Mesodermal cell (in vitro differentiated cells): ENCODE measurements at regions not wholly inside any gene's neighbourhood (a gene's known extent, or its start where the extent isn't known, plus 50 kb on each side); places are given as distances from the start of the nearest gene placed in this dataset.
"Not testable (repeated sequence)": the region's sequence is repeated elsewhere in the genome, so short reads cannot be mapped to it uniquely, and the experiment has no call there.

Source experiments
- H3K27ac ChIP-seq: 2 replicates; pipeline ENCODE4 v1.7.0; 2013; ENCODE audit warnings: mild to moderate bottlenecking, low read depth, low read length, moderate library complexity; ENCODE audit not compliant: severe bottlenecking
- H3K36me3 ChIP-seq: 2 replicates; pipeline ENCODE4 v1.7.1; 2013; ENCODE audit warnings: mild to moderate bottlenecking, low read length, moderate library complexity; ENCODE audit not compliant: control insufficient read depth, insufficient read depth
- H3K4me1 ChIP-seq: one replicate; pipeline ENCODE4 v1.7.1; 2013; ENCODE audit warnings: mild to moderate bottlenecking, low read length; ENCODE audit not compliant: insufficient read depth, control insufficient read depth, poor library complexity, severe bottlenecking
- H3K4me3 ChIP-seq: 2 replicates; pipeline ENCODE4 v1.7.0; 2013; ENCODE audit warnings: low read length, control low read depth, mild to moderate bottlenecking; ENCODE audit not compliant: insufficient read depth, poor library complexity, severe bottlenecking; ENCODE audit errors: extremely low read depth
- H3K9me3 ChIP-seq: 2 replicates; pipeline ENCODE4 v1.7.1; 2013; ENCODE audit warnings: mild to moderate bottlenecking, low read length, moderate library complexity; ENCODE audit not compliant: control insufficient read depth
- WGBS, 2 experiments: methylation state at CpG; one replicate each; pipeline ENCODE4 v1.1.5; 2013; ENCODE audit warnings: missing lambda C conversion rate in 2 of 2; ENCODE audit not compliant: insufficient coverage in 2 of 2; 5-methylcytosine and 5-hydroxymethylcytosine counted together

GRCh38 chr3:89912031-89912430 lies 804.6 kb downstream of the EPHA3 start:
- no peaks in the 10 kb centered on the region for H3K36me3 ChIP-seq
- H3K27ac ChIP-seq = no peak overlapping the region
- H3K9me3 ChIP-seq = no peaks in the 10 kb centered on the region
- no peaks in the 10 kb centered on the region for H3K4me1 ChIP-seq
- 93 to 94% methylated on average over 5 to 6 of the region's 6 CpGs for WGBS, 2 experiments
- no peak overlapping the region for H3K4me3 ChIP-seq

- Histone ChIP-seq H3K27ac (no peak overlapping the region), H3K4me3 (no peak overlapping the region), H3K4me1 (no peaks in the 10 kb centered on the region), H3K9me3 (no peaks in the 10 kb centered on the region), H3K36me3 (no peaks in the 10 kb centered on the region)
- no CpG with 5 or more reads among the region's 2 CpGs for WGBS, 2 experiments
Measured at GRCh38 chr3:89923921-89924610, 816.6 kb downstream of the EPHA3 start.

GRCh38 chr3:89925976-89926375 lies 818.6 kb downstream of the EPHA3 start:
- no peak overlapping the region for H3K4me3 ChIP-seq
- H3K4me1 ChIP-seq = no peaks in the 10 kb centered on the region
- H3K36me3 ChIP-seq = no peaks in the 10 kb centered on the region
- H3K9me3 ChIP-seq = no peaks in the 10 kb centered on the region
- 94 to 100% methylated on average over 1 to 2 of the region's 3 CpGs for WGBS, 2 experiments
- no peak overlapping the region for H3K27ac ChIP-seq

- Histone ChIP-seq H3K4me1 (no peaks in the 10 kb centered on the region), H3K27ac (no peak overlapping the region), H3K9me3 (peaks cover 5% of the 10 kb centered on the region), H3K36me3 (no peaks in the 10 kb centered on the region), H3K4me3 (no peak overlapping the region)
- 90 to 96% methylated on average over 4 of the region's 5 CpGs for WGBS, 2 experiments
Measured at GRCh38 chr3:89932882-89933281, 825.5 kb downstream of the EPHA3 start.

GRCh38 chr3:89944461-89944860 lies 837.0 kb downstream of the EPHA3 start:
- not testable (repeated sequence) for H3K36me3 ChIP-seq, H3K27ac ChIP-seq, H3K4me3 ChIP-seq, H3K9me3 ChIP-seq, H3K4me1 ChIP-seq
- WGBS, 2 experiments = 92 to 100% methylated on average over 1 to 8 of the region's 14 CpGs

DNA sequence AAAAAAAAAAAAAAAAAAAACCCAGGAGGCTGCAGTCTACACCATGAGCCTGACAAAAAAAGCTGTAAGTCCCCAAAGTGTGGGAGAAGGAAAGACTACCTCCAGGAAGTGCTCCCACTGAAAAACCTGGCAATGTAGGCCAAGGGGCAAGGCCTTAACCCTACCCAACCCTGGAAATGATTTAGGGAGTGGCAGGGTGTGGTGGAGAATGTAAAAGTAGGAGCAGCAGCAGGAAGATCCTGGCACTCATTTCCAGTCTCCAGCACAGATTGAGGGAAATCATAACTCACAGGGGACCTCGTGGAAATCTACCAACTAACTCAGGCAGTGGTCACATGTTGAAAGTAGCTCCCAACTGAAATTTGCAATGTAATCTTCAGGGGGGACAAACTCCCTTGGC lies 839.5 kb downstream of the EPHA3 start:
- Histone ChIP-seq H3K4me1 (peaks cover 5% of the 10 kb centered on the region), H3K36me3 (no peaks in the 10 kb centered on the region), H3K27ac (no peak overlapping the region), H3K9me3 (no peaks in the 10 kb centered on the region), H3K4me3 (no peak overlapping the region)
- WGBS, 2 experiments = 75% methylated on average over 1 of the region's 1 CpG; no CpG with 5 or more reads in 1 of the 2 experiments

DNA sequence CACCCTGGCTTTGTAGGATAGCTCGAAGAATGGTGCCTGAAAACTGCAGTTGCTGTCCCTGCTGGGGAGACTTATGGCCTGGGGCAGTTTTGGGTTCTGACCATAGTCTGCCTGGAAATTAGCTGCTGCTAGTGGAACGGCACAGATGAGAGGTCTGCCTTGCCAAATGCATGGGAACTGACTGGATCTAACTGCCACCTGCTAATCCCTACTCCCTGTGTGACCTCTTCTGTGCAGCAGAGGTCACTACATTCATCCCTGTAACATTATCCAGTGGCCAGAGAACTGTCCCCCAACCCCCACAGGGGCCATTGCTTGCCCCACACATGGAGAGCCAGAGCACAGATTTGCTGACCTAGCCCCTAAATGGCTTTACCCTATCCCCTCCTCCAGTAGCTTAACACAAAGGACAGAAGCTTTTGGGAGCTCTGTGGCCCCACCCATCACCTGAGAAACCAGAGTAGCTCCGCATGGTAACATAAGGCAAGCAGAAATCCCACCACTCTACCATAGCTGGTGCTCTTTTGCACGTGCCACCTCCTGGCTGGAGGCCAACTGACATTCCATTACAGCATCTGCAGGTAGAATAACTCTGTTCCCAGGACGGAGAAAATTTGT lies 840.0 kb downstream of the EPHA3 start:
- no peaks in the 10 kb centered on the region for H3K9me3 ChIP-seq
- H3K27ac ChIP-seq = no peak overlapping the region
- H3K4me3 ChIP-seq = no peak overlapping the region
- no peaks in the 10 kb centered on the region for H3K36me3 ChIP-seq
- H3K4me1 ChIP-seq = peaks cover 5% of the 10 kb centered on the region
- WGBS, 2 experiments = 83 to 88% methylated on average over 5 of the region's 5 CpGs

DNA sequence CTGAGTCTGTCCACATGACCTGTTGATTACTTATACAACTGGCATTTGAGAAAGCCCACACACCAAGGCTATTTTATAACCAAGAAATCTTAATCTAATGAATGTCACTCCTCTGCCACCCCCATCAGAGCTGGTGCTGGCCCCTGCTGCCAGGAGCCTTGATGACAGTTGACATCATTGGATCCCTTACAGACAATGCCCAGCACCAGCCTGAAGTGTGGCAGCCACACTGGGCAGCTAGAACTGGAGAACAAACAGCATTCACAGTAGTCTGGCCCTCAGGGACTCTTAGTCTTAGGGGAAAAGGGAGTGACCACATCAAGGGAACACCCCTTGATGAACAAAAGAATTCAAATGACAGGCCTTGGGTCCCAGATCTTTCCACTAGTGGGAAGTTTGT lies 840.6 kb downstream of the EPHA3 start:
- Histone ChIP-seq H3K9me3 (no peaks in the 10 kb centered on the region), H3K36me3 (no peaks in the 10 kb centered on the region)

DNA sequence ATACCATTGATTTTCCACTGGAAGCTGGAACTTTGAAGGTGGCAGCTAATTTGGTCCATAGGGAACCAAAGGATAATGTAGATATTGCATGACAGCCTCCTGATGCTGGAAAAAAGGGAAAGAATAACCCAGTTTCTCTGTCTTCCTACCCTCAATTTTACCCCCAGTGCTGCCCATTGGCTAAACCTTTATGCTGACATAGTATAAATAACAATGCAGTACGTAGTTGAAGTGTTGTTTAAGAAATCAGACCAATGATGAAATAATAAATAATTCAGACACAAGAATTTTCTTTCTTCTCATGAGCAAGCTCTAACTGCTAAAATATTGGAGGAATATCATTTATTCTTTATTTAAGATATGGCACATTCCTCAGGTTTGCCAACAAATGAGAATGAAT lies 843.4 kb downstream of the EPHA3 start:
- Histone ChIP-seq H3K9me3 (no peaks in the 10 kb centered on the region), H3K27ac (no peak overlapping the region), H3K36me3 (no peaks in the 10 kb centered on the region), H3K4me1 (peaks cover 5% of the 10 kb centered on the region), H3K4me3 (no peak overlapping the region)
- no CpG with 5 or more reads among the region's 1 CpG for WGBS, 2 experiments

More for the DNA sequence above, 840.6 kb downstream of the EPHA3 start:
- Histone ChIP-seq H3K27ac (no peak overlapping the region), H3K4me3 (no peak overlapping the region), H3K4me1 (peaks cover 5% of the 10 kb centered on the region)

- Histone ChIP-seq H3K36me3 (no peaks in the 10 kb centered on the region), H3K9me3 (no peaks in the 10 kb centered on the region), H3K27ac (no peak overlapping the region), H3K4me1 (no peaks in the 10 kb centered on the region), H3K4me3 (no peak overlapping the region)
- 100% methylated on average over 1 of the region's 3 CpGs; no CpG with 5 or more reads in 1 of the 2 experiments for WGBS, 2 experiments
Measured at GRCh38 chr3:89954137-89954536, 846.7 kb downstream of the EPHA3 start.

GRCh38 chr3:89955156-89955555 lies 847.7 kb downstream of the EPHA3 start:
- Histone ChIP-seq H3K9me3 (no peaks in the 10 kb centered on the region), H3K27ac (no peak overlapping the region), H3K4me1 (no peaks in the 10 kb centered on the region), H3K36me3 (no peaks in the 10 kb centered on the region), H3K4me3 (no peak overlapping the region)
